GM19372 (cell line): ENCODE measurements at regions not wholly inside any gene's neighbourhood (a gene's known extent, or its start where the extent isn't known, plus 50 kb on each side); places are given as distances from the start of the nearest gene placed in this dataset.
"Not testable (repeated sequence)": the region's sequence is repeated elsewhere in the genome, so short reads cannot be mapped to it uniquely, and the experiment has no call there.

Experiments used
- ATAC-seq: cut with Tn5 transposase; IDR thresholded peaks from one replicate; pipeline ENCODE4 v1.9.1; 2021; ENCODE audit warnings: mild to moderate bottlenecking, low read depth, moderate library complexity; ENCODE audit not compliant: unreplicated experiment

- no peak for ATAC-seq
Observed at GRCh38 chr11:47928426-47928825, 51.9 kb upstream of the PTPRJ start.

DNA sequence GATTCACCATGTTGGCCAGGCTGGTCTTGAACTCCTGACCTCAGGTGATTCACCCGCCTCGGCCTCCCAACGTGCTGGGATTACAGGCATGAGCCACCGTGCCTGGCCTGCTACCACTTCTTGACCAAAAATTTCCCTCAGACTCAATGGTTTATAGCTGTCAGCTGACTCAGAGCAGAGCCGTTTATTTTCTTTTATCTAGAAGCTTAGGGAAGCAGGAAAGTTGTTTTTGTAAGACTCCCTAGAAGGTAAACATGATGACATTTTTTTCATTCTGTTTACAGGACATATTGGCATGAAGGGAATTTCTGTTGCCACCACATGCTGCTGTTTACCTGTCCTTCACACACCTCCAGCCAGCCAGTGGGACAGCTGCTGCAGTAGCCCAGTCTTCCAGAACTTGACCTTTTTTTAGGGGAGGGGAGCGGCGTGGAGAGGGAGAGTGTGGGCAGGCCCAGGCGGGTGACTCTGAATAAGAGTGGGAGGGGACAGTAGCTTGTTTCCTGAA lies 56.1 kb upstream of the PTPRJ start:
- ATAC-seq: no peak

- no peak for ATAC-seq
Observed at GRCh38 chr11:47923667-47924066, 56.7 kb upstream of the PTPRJ start.

- ATAC-seq: not testable (repeated sequence)
Observed at GRCh38 chr11:47921080-47921555, 59.2 kb upstream of the PTPRJ start.

- ATAC-seq: no peak
Observed at GRCh38 chr11:47918882-47919495, 61.4 kb upstream of the PTPRJ start.

- no peak for ATAC-seq
Observed at GRCh38 chr11:47918370-47918690, 62.0 kb upstream of the PTPRJ start.

DNA sequence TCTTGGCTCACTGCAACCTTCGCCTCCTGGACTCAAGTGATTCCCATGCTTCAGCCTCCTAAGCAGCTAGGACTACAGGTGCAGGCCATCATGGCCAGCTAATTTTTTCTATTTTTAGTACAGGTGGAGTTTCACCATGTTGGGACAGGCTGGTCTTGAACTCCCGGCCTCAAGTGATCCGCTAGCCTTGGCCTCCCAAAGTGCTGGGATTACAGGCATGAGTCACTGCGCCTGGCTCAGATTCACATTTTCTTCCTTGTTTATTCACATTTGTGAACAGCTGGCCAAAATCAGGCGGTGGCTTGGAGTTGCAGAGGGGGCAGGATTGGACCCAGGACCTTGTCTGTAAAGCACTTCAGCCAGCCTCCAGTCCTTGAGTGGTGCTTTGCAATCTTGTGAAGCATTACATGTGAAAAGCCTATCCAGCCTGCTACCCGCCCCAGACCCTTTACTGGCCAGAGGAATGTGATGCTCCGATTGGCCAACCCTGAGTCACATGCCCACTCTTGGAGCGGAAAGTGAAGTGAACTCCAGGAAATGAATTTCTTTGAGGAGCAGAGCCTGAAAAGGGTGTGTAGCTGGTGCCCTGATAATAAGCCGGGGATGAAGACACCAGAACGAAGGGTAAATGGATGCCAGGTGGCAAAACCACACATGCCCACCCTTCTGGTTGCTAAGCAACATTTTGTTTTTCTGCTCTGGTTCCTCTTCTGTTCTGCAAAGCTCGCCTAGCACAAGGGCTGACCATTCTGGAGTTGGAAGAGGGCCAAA lies 62.6 kb upstream of the PTPRJ start:
- no peak for ATAC-seq

- ATAC-seq: no peak
Observed at GRCh38 chr11:47916361-47916841, 64.0 kb upstream of the PTPRJ start.

GRCh38 chr11:47915783-47916182 lies 64.6 kb upstream of the PTPRJ start:
- ATAC-seq: no peak

GRCh38 chr11:47915374-47915773 lies 65.0 kb upstream of the PTPRJ start:
- ATAC-seq: no peak

- no peak for ATAC-seq
Observed at GRCh38 chr11:47914743-47915142, 65.6 kb upstream of the PTPRJ start.

GRCh38 chr11:47913529-47914244 lies 65.5 kb upstream of the NUP160 start:
- no peak for ATAC-seq

DNA sequence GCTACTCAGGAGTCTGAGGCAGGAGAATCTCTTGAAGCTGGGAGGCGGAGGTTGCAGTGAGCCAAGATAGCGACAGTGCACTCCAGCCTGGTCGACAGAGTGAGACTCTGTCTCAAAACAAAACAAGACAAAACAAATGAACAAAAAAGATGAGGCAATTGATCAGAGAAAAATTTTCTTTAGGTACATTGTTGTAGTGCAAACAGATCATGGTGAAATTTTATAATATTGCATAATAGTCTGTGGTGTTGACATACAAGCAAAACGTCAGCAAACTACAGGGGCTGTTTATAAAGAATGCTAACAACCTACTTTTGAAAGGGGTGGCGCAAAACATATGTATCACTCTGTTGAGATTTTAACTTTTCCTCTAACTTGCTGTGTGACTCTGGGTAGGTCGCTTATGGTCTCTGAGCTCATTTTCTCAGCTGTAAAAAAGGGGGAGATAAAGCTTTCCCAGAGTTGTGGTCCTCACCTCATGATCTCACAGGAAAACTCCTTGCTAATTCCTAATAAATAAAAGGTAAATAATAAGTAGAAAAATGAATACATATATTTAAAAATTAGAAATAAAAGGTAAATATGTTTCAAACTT lies 64.8 kb upstream of the NUP160 start:
- ATAC-seq: no peak

GRCh38 chr11:47911149-47911548 lies 63.0 kb upstream of the NUP160 start:
- ATAC-seq: no peak

- ATAC-seq: no peak
Observed at GRCh38 chr11:47908198-47908597, 60.0 kb upstream of the NUP160 start.

GRCh38 chr11:47907499-47907898 lies 59.3 kb upstream of the NUP160 start:
- no peak for ATAC-seq

- ATAC-seq: no peak
Observed at GRCh38 chr11:47906066-47906465, 57.9 kb upstream of the NUP160 start.

GRCh38 chr11:47905358-47906059 lies 57.4 kb upstream of the NUP160 start:
- no peak for ATAC-seq

- no peak for ATAC-seq
Observed at GRCh38 chr11:47904808-47905207, 56.7 kb upstream of the NUP160 start.

- ATAC-seq: no peak
Observed at GRCh38 chr11:47904048-47904447, 55.9 kb upstream of the NUP160 start.
